H1 (cell line): ENCODE measurements at regions not wholly inside any gene's neighbourhood (a gene's known extent, or its start where the extent isn't known, plus 50 kb on each side); places are given as distances from the start of the nearest gene placed in this dataset.

Experiments used
- CTCF ChIA-PET: fragments of 300-600 bp; sonication (Branson Sonifier 250); formaldehyde crosslinking; loops from one replicate; lab custom pipeline; 2021; ENCODE audit not compliant: partially characterized antibody; lab: Charles Lee
- POLR2A ChIA-PET: fragments of 300-600 bp; sonication (Branson Sonifier 250); formaldehyde crosslinking; loops from one replicate; lab custom pipeline; 2021; ENCODE audit warnings: inconsistent platforms; ENCODE audit not compliant: partially characterized antibody; lab: Charles Lee
- DNase-seq, 2 experiments: peaks; one replicate each; pipeline versions ENCODE4 v3.0.0 to v3.0.0-alpha.2; 2010 to 2022; ENCODE audit warnings: low spot score in 2 of 2, low read depth in 1 of 2, mixed read lengths in 1 of 2
- FAIRE-seq: peaks from 2 replicates; lab custom pipeline; 2011; peaks lifted over from hg19 to GRCh38; lab: Jason Lieb, UNC
- H2AFZ ChIP-seq: 2 replicates; pipeline ENCODE4 v1.8.1; 2012; ENCODE audit warnings: low read length, inconsistent platforms
- H2AK5ac ChIP-seq: 2 replicates; pipeline ENCODE4 v1.6.1; 2013; ENCODE audit warnings: low read depth, low read length
- H2BK120ac ChIP-seq: replicated peaks from 2 replicates; pipeline ENCODE3; 2013; ENCODE audit warnings: low read depth, low read length, inconsistent platforms
- H2BK12ac ChIP-seq: 2 replicates; pipeline ENCODE4 v1.6.1; 2013; ENCODE audit warnings: low read depth, low read length
- H2BK15ac ChIP-seq: 2 replicates; pipeline ENCODE4 v1.6.1; 2013; ENCODE audit warnings: low read length
- H2BK20ac ChIP-seq: 2 replicates; pipeline ENCODE4 v1.6.1; 2013; ENCODE audit warnings: low read length
- H2BK5ac ChIP-seq: 2 replicates; pipeline ENCODE4 v1.6.1; 2013; ENCODE audit warnings: low read depth, low read length
- H3K14ac ChIP-seq: 2 replicates; pipeline ENCODE4 v1.6.1; 2013; ENCODE audit warnings: inconsistent platforms; ENCODE audit not compliant: insufficient read length
- H3K18ac ChIP-seq: 2 replicates; pipeline ENCODE4 v1.6.1; 2013; ENCODE audit warnings: low read length; ENCODE audit errors: extremely low read depth
- H3K23ac ChIP-seq: 2 replicates; pipeline ENCODE4 v1.6.1; 2013; ENCODE audit warnings: inconsistent platforms; ENCODE audit not compliant: insufficient read length
- H3K23me2 ChIP-seq: 2 replicates; pipeline ENCODE4 v1.6.1; 2013; ENCODE audit warnings: low read depth, low read length
- H3K27ac ChIP-seq: 2 replicates; pipeline ENCODE4 v1.6.1; 2011; ENCODE audit warnings: low read depth, low read length, inconsistent platforms
- H3K27me3 ChIP-seq, 4 experiments: replicated peaks in 1 of 4; 1 replicate in 1 of 4; 2 replicates in 3 of 4; pipeline versions ENCODE4 v1.6.1 to v1.8.1; 2011 to 2013; ENCODE audit warnings: low read length in 3 of 4, mild to moderate bottlenecking in 3 of 4, inconsistent platforms in 2 of 4, mixed read lengths in 2 of 4, moderate library complexity in 1 of 4; ENCODE audit not compliant: control insufficient read depth in 3 of 4, insufficient read depth in 3 of 4; ENCODE audit errors: extremely low read depth in 1 of 4
- H3K36me3 ChIP-seq, 4 experiments: 2 replicates each; pipeline versions ENCODE4 v1.6.1 to v1.8.1; 2011 to 2013; ENCODE audit warnings: mild to moderate bottlenecking in 4 of 4, low read length in 3 of 4, moderate library complexity in 2 of 4, control low read depth in 1 of 4, inconsistent platforms in 1 of 4; ENCODE audit not compliant: insufficient read depth in 4 of 4, control insufficient read depth in 2 of 4
- H3K4ac ChIP-seq: replicated peaks from 2 replicates; pipeline ENCODE3; 2013; ENCODE audit warnings: low read length, low read depth, mixed read lengths, inconsistent platforms; ENCODE audit not compliant: insufficient read length
- H3K4me1 ChIP-seq, 4 experiments: replicated peaks in 1 of 4; 1 replicate in 1 of 4; 2 replicates in 3 of 4; pipeline versions ENCODE4 v1.6.1 to v1.8.1; 2011 to 2013; ENCODE audit warnings: low read length in 3 of 4, inconsistent platforms in 2 of 4, mixed read lengths in 1 of 4; ENCODE audit not compliant: insufficient read depth in 4 of 4, control insufficient read depth in 3 of 4
- H3K4me2 ChIP-seq, 2 experiments: 2 replicates each; pipeline versions ENCODE4 v1.6.1 to v1.8.1; 2011 to 2013; ENCODE audit warnings: low read depth in 2 of 2, low read length in 2 of 2, control low read depth in 1 of 2, inconsistent platforms in 1 of 2, mild to moderate bottlenecking in 1 of 2; ENCODE audit not compliant: insufficient read depth in 1 of 2
- H3K4me3 ChIP-seq, 4 experiments: fragments of 200-600, 300-600 bp in 1 of 4; sonication (generic), shearing (Covaris generic), sonication (Bioruptor Twin) in 1 of 4; 2 replicates each; pipeline versions ENCODE4 v1.5.1 to v1.8.1; 2011 to 2016; ENCODE audit warnings: low read length in 4 of 4, low read depth in 3 of 4, control low read depth in 2 of 4, inconsistent platforms in 2 of 4, mild to moderate bottlenecking in 2 of 4, mixed read lengths in 1 of 4, moderate library complexity in 1 of 4; ENCODE audit not compliant: insufficient read depth in 2 of 4; ENCODE audit errors: extremely low read depth in 1 of 4
- H3K56ac ChIP-seq: replicated peaks from 2 replicates; pipeline ENCODE3; 2013; ENCODE audit warnings: low read depth, mild to moderate bottlenecking, mixed read lengths, low read length, inconsistent platforms; ENCODE audit not compliant: insufficient read length
- H3K79me1 ChIP-seq: 2 replicates; pipeline ENCODE4 v1.6.1; 2013; ENCODE audit warnings: low read depth, low read length, control low read depth
- H3K79me2 ChIP-seq, 2 experiments: 2 replicates each; pipeline versions ENCODE4 v1.6.1 to v1.8.1; 2012 to 2013; ENCODE audit warnings: low read length in 2 of 2, mild to moderate bottlenecking in 2 of 2, inconsistent platforms in 1 of 2; ENCODE audit not compliant: insufficient read depth in 2 of 2, control insufficient read depth in 1 of 2
- H3K9ac ChIP-seq, 4 experiments: replicated peaks in 1 of 4; 1 replicate in 1 of 4; 2 replicates in 3 of 4; pipeline versions ENCODE4 v1.6.1 to v1.8.1; 2011 to 2013; ENCODE audit warnings: low read depth in 3 of 4, low read length in 3 of 4, control low read depth in 2 of 4, mild to moderate bottlenecking in 2 of 4, moderate library complexity in 2 of 4, inconsistent platforms in 1 of 4; ENCODE audit errors: extremely low read depth in 1 of 4
- H3K9me3 ChIP-seq, 2 experiments: 2 replicates each; pipeline versions ENCODE4 v1.6.1 to v1.8.1; 2012 to 2013; ENCODE audit warnings: mild to moderate bottlenecking in 2 of 2, moderate library complexity in 2 of 2, control low read depth in 1 of 2, inconsistent platforms in 1 of 2, low read depth in 1 of 2, low read length in 1 of 2, mixed read lengths in 1 of 2; ENCODE audit not compliant: insufficient read depth in 2 of 2
- H4K20me1 ChIP-seq, 2 experiments: replicated peaks in 1 of 2; 2 replicates each; pipeline versions ENCODE3 to v1.8.1; 2011 to 2013; ENCODE audit warnings: inconsistent platforms in 2 of 2, low read length in 2 of 2, mild to moderate bottlenecking in 1 of 2; ENCODE audit not compliant: insufficient read depth in 2 of 2, control insufficient read depth in 1 of 2
- H4K5ac ChIP-seq: 2 replicates; pipeline ENCODE4 v1.6.1; 2013; ENCODE audit warnings: low read length, low read depth, mixed read lengths, inconsistent platforms; ENCODE audit not compliant: insufficient read length
- H4K8ac ChIP-seq: 2 replicates; pipeline ENCODE4 v1.8.0; 2013; ENCODE audit warnings: mild to moderate bottlenecking, moderate library complexity, low read length, inconsistent platforms; ENCODE audit not compliant: insufficient read depth; ENCODE audit errors: extremely low read depth
- H4K91ac ChIP-seq: replicated peaks from 2 replicates; pipeline ENCODE3; 2013; ENCODE audit warnings: low read length, mixed read lengths, inconsistent platforms; ENCODE audit not compliant: insufficient read length
- BACH1 ChIP-seq: IDR thresholded peaks from 2 replicates; pipeline ENCODE4 v1.6.1; 2012; ENCODE audit warnings: low read length, improper control_type of control experiment
- BCL11A ChIP-seq, 2 experiments: IDR thresholded peaks; one replicate each; pipeline ENCODE4 v1.6.1; 2011; ENCODE audit warnings: low read depth in 2 of 2, low read length in 2 of 2, mild to moderate bottlenecking in 2 of 2
- EGR1 ChIP-seq: IDR thresholded peaks from 2 replicates; pipeline ENCODE4 v1.6.1; 2011; ENCODE audit warnings: low read depth, low read length, borderline replicate concordance
- EP300 ChIP-seq, 2 experiments: IDR thresholded peaks; 1 replicate in 1 of 2; 2 replicates in 1 of 2; pipeline ENCODE4 v1.6.1; 2011 to 2012; ENCODE audit warnings: low read depth in 2 of 2, low read length in 2 of 2, mild to moderate bottlenecking in 2 of 2, borderline replicate concordance in 1 of 2, inconsistent platforms in 1 of 2, moderate library complexity in 1 of 2
- EZH2 ChIP-seq: fragments of 200-600 bp; sonication (generic); IDR thresholded peaks from 2 replicates; pipeline ENCODE4 v1.7.1; 2012; ENCODE audit warnings: low read depth, mild to moderate bottlenecking, moderate library complexity, low read length, inconsistent platforms; ENCODE audit not compliant: severe bottlenecking
- FOSL1 ChIP-seq: IDR thresholded peaks from 2 replicates; pipeline ENCODE4 v1.6.1; 2011; ENCODE audit warnings: mild to moderate bottlenecking, low read depth, low read length, moderate library complexity; ENCODE audit not compliant: insufficient read depth
- JUN ChIP-seq: IDR thresholded peaks from 2 replicates; pipeline ENCODE4 v1.6.1; 2011; ENCODE audit warnings: low read depth, mild to moderate bottlenecking, improper control_type of control experiment, low read length
- KDM4A ChIP-seq: IDR thresholded peaks from one replicate; pipeline ENCODE4 v1.7.1; 2012; ENCODE audit warnings: low read depth, mild to moderate bottlenecking, moderate library complexity, low read length, inconsistent platforms; ENCODE audit not compliant: severe bottlenecking
- POLR2A ChIP-seq, 2 experiments: IDR thresholded peaks; 1 replicate in 1 of 2; 2 replicates in 1 of 2; pipeline ENCODE4 v1.6.1; 2011; ENCODE audit warnings: low read depth in 2 of 2, low read length in 2 of 2, mild to moderate bottlenecking in 2 of 2; ENCODE audit errors: control extremely low read depth in 1 of 2
- POLR2AphosphoS5 ChIP-seq: IDR thresholded peaks from 2 replicates; pipeline ENCODE4 v1.6.1; 2011; ENCODE audit warnings: low read depth, low read length
- RFX5 ChIP-seq: IDR thresholded peaks from 2 replicates; pipeline ENCODE4 v1.6.1; 2011; ENCODE audit warnings: low read depth, low read length, improper control_type of control experiment, borderline replicate concordance
- RNF2 ChIP-seq: fragments of 200-900, 300-1000 bp; sonication (generic); IDR thresholded peaks from 2 replicates; pipeline ENCODE4 v1.7.1; 2016; ENCODE audit warnings: borderline replicate concordance, low read depth, mild to moderate bottlenecking, antibody characterized with exemption, low read length; ENCODE audit not compliant: poor library complexity, severe bottlenecking; ENCODE audit errors: missing control alignments
- RXRA ChIP-seq: IDR thresholded peaks from 2 replicates; pipeline ENCODE4 v1.6.1; 2011; ENCODE audit warnings: low read depth, mild to moderate bottlenecking, low read length, moderate library complexity; ENCODE audit not compliant: insufficient read depth
- SAP30 ChIP-seq: fragments of 300-600 bp; sonication (generic); IDR thresholded peaks from 2 replicates; pipeline ENCODE4 v1.7.1; 2012; ENCODE audit warnings: low read length, moderate library complexity, mild to moderate bottlenecking, inconsistent platforms; ENCODE audit not compliant: insufficient read depth, insufficient replicate concordance
- TCF12 ChIP-seq: IDR thresholded peaks from 2 replicates; pipeline ENCODE4 v1.6.1; 2011; ENCODE audit warnings: low read depth, mild to moderate bottlenecking, low read length
- WGBS, 2 experiments: shearing (Covaris generic) in 1 of 2; methylation state at CpG; one replicate each; pipeline versions ENCODE4 v1.1.6 to v1.1.7; 2013 to 2015; ENCODE audit warnings: low lambda C conversion rate in 2 of 2, mixed read lengths in 2 of 2, inconsistent platforms in 1 of 2, low coverage in 1 of 2, missing lambda C conversion rate in 1 of 2; ENCODE audit not compliant: insufficient replicate concordance in 2 of 2, insufficient coverage in 1 of 2, insufficient read length in 1 of 2; ENCODE audit errors: extremely low coverage in 1 of 2, missing lambda C conversion rate in 1 of 2; 5-methylcytosine and 5-hydroxymethylcytosine counted together

DNA sequence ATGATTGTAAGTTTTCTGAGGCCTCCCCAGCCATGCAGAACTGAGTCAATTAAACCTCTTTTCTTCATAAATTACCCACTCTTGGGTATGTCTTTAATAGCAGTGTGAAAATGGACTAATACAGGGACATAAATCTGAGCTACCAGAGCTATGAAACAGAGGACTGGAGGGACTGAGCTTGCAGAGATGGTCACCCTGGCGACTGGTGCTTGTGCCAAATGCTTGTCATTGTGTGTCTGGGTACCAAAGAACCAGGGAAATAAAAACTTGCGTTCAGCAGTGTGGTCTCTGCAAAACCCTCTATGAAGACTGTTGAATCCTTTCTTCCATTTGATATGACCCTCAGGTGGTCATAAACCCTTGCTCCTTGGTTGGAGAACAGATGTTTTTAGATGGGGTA lies 105.1 kb upstream of the PRL start:
- Histone ChIP-seq H2AK5ac (peak overlapping the region; percentile 39; the same call in 1 of the 2 replicates), H3K27me3 (no peaks in the 10 kb centered on the region), H3K23me2 (no peaks in the 10 kb centered on the region), H3K4ac (no peak overlapping the region), H4K8ac (no peak overlapping the region), H3K4me2 (no peak overlapping the region), H3K14ac (no peak overlapping the region), H3K4me1 (no peaks in the 10 kb centered on the region), H4K20me1 (no peaks in the 10 kb centered on the region), H3K36me3 (no peaks in the 10 kb centered on the region), H3K4me3 (no peak overlapping the region), H2BK12ac (no peak overlapping the region), H3K9ac (no peak overlapping the region; a peak in 1 of 7 replicates), H3K79me2 (no peaks in the 10 kb centered on the region), H4K5ac (no peak overlapping the region), H3K18ac (no peak overlapping the region), H4K91ac (peak overlapping the region; percentile 19), H3K9me3 (no peaks in the 10 kb centered on the region), H3K56ac (no peak overlapping the region), H2AFZ (peak overlapping the region; percentile 29; the same call in 1 of the 2 replicates), H2BK15ac (no peak overlapping the region), H3K27ac (no peak overlapping the region), H3K79me1 (no peaks in the 10 kb centered on the region), H2BK20ac (no peak overlapping the region), H2BK120ac (no peak overlapping the region), H3K23ac (no peak overlapping the region), H2BK5ac (no peak overlapping the region)
- 86% methylated on average over 2 of the region's 2 CpGs; no CpG with 5 or more reads in 1 of the 2 experiments for WGBS, 2 experiments
- CTCF ChIA-PET = no interaction called here
- TF ChIP-seq JUN = no peak
- no peak for TF ChIP-seq EGR1
- TF ChIP-seq TCF12 = no peak
- no peak for TF ChIP-seq RXRA
- no peak for TF ChIP-seq EP300 (IDR thresholded peaks at IDR 0.05; ENCODE audit: borderline replicate concordance in 1 of 2, low read depth in 2 of 2, low read length in 2 of 2)
- TF ChIP-seq BACH1 = no peak
- no peak for TF ChIP-seq BCL11A (IDR thresholded peaks at IDR 0.05; ENCODE audit: low read depth in 2 of 2, low read length in 2 of 2)
- TF ChIP-seq RNF2 = no peak
- TF ChIP-seq RFX5 = no peak
- no peak for TF ChIP-seq POLR2A (IDR thresholded peaks at IDR 0.05; ENCODE audit: control extremely low read depth in 1 of 2, low read depth in 2 of 2, low read length in 2 of 2)
- TF ChIP-seq POLR2AphosphoS5 = no peak
- TF ChIP-seq FOSL1 = no peak
- no peak for TF ChIP-seq KDM4A
- no peak for TF ChIP-seq SAP30
- no peak for TF ChIP-seq EZH2
- FAIRE-seq (no peak), DNase-seq (no peak)
- POLR2A ChIA-PET = no interaction called here
